GM19238 (cell line): ENCODE measurements at regions not wholly inside any gene's neighbourhood (a gene's known extent, or its start where the extent isn't known, plus 50 kb on each side); places are given as distances from the start of the nearest gene placed in this dataset.
"Not testable (repeated sequence)": the region's sequence is repeated elsewhere in the genome, so short reads cannot be mapped to it uniquely, and the experiment has no call there.

Experiments
- DNase-seq: peaks from one replicate; pipeline ENCODE4 v3.0.0; 2011; ENCODE audit warnings: low spot score; ENCODE audit not compliant: insufficient read length

DNA sequence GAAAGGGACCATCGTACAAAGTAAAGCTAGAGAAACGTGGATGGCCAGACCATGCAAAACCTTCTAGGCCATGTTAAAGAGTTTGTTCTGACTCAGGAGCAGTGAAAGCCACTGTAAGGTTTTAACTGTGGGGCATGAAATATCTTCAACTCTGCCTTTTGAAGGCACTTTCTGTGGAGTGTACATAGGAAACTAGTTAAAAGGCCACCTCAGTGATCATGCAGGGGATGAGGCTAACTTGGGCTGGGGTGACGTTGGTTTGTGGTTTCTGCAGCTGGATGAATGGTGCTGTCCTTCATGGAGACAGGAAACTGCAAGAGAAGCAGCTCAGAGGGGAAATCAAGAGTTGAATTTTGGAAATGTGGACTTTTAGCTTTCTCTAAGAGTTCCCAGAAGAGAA lies 190.7 kb downstream of the CDCA7 start:
- DNase-seq: no peak

DNA sequence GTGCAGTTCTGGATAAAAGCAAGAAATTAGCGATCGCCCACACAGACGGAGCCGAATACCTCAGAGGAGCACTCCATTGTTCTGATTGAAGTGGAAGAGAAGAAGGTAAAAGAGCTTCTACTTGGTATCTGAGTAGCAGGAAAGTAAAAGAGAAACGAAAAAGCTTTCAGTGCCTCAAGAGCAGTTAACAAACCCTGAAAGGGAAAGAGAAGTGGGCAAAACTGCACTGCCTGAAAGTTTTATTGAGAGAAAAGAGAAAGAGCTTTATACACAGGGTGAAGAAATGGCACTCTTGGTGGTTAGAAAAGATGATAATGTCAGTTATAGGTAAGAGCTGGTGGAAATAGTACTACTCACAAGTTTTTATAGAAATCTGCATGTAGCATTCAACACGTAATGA lies 192.8 kb downstream of the CDCA7 start:
- DNase-seq: no peak

DNA sequence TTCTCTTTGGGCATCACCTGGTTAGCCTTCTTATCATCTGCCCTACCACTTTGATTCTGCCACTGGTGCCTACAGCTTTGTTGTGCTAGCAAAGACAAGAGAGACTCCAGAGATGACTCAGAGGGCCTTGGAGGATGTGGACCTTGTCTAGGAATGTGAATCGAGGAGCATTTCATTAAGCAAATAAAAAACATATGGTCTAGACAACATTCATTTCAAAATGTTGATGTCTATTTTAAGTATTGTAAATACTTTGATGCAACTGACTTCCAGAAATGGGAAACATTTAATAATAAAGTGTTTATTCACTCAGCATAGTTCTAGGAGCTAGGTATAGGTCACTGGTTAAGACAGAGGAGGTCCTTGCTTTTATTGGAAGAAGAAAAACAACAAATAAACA lies 195.5 kb downstream of the CDCA7 start:
- no peak for DNase-seq

DNA sequence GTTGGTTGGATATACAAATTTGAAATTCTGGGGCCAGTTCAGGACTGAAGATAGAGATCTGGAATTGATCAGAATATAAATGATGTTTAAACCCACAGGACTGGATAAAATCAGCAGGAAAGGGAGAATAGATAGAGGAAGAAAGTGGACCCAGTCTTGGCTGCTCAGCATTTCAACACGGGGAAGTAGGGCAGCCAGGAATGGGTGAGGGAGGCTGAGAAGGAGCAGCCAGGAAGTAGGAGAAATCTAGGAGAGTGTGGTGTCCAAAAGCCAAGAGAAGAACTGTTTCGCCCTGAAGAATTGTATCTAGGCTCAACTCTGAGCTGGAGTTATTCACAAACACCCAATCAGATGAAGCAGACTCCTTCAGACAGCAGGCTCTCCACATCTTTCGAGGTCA lies 197.9 kb downstream of the CDCA7 start:
- DNase-seq: no peak

DNA sequence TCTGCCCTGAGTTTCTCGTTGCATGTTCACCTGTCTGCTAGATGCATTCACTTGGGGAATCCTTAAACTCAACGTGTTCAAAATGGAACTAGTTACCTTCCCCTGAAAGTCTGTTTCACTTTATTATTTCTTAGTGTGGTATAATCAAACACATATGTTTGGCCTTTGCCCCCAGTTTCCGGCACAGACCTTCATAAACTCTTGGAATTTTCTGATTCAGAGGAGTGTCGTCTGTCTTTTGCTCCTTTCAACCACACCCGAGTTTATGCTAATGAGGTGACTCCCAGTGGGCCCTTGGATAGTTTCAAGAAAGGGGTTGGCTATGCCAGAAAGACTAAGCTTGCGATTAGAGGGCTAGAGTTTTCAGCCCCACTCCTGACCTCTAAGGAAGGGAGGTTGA lies 198.9 kb downstream of the CDCA7 start:
- no peak for DNase-seq

DNA sequence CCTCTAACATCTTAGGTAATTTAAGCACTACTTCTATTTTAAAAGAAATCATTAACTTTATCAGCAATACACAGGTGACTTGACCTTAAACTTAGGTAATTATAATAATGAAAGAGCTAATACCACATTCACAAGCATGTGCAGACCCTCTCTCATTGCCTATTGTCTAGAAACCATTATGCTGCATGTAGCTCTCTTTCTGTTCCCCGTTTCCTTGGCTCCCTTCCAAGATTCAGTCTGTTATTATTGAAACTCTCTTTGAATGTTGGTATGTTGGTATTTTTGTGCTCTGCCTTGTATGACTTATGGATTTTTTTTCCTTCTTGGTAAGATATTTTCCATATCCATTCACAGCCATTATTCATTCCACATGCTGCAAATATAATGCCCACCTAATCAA lies 201.2 kb downstream of the CDCA7 start:
- no peak for DNase-seq

DNA sequence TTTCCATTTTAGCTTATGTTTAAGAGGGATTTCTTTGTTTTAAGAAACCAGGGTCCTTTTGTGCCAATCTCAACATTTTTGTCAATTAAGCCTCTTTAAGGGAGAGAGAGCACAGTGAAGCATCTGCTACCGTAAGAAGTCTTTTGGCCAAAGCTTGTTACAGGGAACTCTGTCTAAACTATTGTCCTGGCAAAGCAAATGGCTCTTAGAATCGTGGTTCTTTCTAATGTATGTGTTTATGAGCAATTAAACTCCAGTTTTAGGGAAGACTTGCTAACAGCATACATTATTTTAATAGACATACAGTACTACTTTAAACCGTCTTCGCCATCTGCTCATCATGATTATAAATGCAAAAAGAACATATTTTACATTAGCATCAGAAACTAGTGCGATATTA lies 202.1 kb downstream of the CDCA7 start:
- no peak for DNase-seq

DNA sequence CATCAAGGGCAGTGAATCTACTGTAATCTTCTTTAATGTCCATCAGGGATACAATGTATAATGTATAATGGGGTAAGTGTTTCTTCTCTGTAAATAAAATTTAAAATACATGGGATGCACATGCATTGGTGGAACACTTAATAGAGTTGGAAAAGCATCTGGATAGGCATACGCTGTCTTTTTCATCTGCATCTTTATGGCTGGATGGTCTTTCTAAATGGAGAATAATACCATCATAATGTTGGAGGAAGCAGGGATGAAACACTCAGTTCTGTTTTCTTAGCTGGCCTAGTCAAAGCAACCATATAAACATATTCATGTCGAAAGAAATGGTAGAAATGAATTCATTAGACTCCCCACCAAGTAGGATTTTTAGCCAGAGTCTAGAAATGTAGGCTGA lies 202.8 kb downstream of the CDCA7 start:
- no peak for DNase-seq

DNA sequence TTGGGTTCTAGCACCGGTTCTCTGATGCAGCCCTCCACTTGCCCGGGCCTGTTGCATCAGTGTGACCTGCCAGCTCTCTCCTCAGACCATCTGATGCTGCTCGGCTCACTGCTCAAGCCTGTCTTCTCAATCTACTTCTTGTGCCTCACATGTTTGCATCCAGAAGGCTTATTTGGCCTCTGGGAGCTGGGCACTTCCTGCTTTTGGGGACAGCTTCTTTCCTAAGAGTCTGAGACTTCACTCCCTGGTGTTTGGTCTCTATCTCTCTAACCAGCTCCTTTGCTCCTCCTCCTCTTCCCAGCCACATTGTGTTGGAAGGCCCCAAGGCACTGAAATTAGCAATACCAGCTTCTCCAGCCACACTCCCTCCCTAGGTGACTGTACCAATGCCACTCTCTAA lies 212.8 kb downstream of the CDCA7 start:
- no peak for DNase-seq

DNA sequence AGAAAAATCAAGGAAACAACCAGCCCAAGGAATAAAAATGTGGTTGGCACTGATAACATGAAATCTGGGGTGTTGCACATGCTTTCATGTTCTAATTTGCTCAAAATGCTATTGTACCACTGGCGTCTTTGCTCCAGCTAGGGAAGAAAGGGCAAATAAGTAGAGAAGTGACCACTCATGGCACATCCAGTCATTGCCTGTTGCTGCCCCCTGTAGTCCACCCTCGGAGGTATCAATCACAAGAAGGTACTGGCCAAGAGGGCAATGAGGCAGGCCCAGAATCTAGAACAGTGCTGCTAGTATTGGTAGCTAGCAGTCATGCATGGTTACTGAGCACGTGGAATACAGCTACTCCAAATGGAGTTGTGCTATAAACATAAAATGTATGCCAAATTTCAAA lies 213.4 kb downstream of the CDCA7 start:
- no peak for DNase-seq

DNA sequence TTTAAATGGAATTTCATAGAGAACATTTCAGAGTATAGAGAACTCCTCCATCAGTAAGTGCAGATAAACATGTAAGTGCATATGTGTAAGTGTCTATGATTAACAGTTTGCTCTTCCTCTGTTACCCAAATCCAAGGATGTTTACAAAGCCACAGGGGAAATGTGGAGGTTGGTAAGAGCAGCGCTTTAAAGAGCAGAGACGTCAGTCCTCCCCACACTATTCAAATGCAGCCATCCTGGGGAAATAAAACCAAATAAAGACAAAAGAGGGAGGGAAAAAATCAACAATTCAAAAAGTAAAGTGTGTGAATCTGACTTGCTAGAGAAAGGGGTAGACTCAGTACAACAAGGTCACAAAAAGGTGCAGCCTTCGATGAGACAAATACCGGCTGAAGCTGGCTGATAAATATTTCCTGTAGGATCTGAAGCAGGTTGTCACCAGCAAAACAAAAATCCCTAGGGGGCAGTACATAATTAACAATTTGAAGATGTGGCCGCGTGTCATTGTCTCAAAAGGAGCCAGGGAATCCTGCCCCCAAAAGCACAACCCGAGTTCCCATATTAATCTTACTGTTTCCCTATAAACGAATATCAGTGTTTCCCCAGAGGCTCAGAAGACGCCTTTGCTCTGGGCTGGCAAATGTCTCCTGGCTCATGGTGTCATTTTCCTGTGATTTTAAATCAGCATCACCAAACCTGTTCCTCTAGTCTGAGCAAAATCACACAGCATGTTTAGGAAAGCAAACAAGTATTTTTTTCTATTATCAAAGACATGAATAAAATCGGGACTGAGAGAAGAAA lies 216.5 kb downstream of the CDCA7 start:
- no peak for DNase-seq

DNA sequence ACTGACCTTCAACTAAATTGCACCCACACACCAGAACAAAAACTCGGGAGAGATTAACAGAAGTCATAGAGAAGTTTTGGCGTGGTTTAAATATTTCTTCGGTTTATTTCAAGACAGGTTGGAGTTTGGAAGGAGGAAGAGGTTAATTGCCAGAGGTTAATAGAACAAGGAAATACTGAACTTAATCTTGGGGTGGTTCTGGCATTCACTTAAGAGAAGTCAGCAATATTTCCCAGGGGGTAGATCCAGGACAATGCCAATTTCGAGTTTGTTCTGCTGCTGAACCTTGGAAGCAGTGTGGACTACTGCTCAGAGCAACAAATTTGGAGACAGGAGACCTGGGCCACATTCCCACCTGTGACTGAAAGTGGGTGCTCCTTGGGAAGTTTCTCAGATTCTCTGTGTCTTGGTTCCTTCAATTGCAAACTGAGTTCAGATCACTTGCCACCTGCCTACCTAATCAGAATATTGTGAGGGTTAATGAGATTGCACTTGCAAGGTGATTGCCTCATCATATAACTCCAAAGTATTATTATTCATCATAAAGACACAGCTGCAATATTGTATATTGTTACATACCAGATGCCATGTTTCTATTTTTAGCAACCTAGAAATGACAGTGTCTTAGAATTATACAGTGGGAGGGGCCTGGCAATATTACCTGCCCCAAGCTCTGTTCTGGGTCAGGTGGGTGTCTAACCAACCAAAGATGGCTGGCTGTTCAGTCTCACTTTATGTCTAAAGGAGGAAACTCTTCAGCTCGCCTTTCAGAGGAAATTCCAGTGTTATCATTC lies 217.4 kb downstream of the CDCA7 start:
- DNase-seq: no peak

DNA sequence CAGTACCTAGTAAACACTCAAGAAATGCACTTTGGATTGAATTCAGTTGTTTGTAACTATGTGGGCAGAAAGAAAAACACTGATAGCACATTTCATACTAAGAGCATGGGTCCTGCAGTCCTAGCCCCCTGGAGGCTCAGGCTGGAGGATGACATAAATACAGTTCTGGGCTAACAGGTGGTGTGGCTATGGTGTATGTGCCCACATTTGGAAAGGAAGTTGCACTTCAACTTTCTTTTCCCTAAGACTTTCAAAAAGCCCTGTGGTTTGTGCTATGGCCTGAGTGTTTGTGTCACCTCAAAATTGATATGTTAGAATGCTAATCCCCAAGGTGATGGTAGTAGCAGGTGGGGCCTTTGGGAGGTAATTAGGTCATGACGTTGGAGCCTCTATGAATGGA lies 218.2 kb downstream of the CDCA7 start:
- DNase-seq: no peak

DNA sequence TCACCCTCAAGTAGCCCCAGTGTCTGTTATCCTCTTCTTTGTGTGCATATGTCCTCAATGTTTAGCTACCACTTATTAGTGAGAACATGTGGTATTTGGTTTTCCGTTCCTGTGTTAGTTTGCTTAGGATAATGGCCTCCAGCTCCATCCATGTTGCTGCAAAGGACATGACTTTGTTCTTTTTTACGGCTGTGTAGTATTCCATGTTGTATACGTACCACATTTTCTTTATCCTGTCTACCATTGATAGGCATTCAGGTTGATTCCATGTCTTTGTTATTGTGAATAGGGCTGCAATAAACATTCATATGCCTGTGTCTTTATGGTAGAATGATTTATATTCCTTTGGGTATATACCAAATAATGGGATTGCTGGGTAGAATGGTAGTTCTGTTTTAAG lies 219.1 kb downstream of the CDCA7 start:
- not testable (repeated sequence) for DNase-seq

DNA sequence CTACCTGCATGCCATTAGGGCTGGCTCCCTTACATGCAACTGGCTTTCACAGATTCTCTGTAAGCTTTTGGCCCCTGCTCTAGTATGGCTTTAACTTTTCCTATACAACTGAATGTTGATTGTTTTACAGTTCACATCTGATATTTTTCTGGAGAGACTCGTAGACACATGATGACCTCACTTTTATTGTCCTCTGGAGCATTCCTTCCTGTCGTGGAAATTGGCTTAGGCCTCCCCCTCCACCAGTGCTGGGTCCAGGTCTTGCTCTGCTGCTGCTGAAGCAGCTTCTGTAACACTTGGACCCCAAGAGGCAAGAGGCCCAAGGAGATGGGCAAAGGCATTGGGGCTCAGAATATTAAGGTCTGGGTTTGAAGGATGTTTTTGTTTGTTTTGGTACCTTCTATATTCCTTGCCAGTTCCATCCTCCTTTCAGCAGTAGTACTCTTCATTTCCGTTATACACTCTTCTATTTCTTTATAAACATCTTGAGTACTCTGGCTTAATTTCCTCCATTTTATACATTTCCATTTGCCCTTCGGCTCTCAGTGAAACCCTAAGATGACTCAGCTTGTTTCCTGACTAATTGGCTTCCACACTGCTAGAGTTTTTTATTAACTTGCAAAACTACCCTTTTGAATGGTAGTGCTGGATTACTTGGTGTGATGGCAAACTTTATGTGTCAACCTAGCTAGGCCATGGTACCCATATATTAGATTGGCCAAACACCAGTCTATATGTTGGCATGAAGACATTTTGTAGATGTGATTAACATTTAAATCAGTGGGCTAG lies 219.8 kb downstream of the CDCA7 start:
- no peak for DNase-seq

DNA sequence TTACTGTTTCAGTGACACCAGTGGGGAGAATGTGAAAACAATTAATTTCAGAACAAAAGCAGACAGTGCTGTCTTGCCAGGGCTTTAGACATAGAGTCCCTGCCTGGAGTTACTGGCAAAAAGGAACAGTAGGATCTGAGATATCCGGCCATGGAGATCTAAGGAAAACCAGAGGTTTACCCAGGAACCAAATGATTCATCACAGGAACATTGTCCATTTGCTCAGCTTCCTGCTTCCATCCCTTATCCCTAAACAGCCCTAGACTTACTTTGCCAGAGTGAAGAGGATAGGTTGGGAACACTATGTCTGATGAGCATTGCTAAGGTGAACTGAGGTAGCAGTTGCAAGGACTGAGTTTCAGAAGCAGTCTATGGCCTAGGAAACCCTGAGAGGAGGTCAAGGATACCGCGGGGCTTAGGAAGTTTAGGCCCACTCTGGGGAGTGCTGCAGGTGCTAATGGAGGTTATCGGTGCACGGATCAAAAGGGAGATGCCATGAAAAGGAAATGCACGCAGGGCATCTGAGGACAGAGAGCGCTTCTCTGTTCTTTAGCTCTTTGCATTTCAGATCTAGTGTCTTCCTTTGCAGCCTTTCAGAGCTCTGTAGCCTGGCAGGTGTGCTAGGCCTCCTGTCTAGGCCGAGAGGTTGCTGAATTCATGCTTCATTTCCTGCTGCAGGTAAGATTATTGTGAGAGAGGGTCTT lies 223.9 kb downstream of the CDCA7 start:
- no peak for DNase-seq

DNA sequence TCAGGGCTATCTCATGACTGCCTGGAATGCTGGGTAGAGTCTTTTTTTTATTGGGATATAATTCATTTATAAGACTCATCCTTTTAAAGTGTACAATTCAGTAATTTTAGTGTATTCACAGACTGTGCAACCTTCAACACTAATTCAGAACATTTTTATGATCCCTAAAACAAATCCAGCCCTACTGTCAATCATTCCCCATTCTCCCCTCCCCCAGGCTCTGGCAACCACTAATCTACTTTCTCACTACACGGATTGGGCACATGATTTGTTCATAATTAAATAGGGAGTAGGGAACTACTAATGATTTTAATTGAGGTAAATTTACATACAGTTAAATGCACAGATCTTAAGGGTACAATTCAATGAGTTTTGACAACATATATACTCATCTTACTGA lies 225.7 kb downstream of the CDCA7 start:
- no peak for DNase-seq

DNA sequence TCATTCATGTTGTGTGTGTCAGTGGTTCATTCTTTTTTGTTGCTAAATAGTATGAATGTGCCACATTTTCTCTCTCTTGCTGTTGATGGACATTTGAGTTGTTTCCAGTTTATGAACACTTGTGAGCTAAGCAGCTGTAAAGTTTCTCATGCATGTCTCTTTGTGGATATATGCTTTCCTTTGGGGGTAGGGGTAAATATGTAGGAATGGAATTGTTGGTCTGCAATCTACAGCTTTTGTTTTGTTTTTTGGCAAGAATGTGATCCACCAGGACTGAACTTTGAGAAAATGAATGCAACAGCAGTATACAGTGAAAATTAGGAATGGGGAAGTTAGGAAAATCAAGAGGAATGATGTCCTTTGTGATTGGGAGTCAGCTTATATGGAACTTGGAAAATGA lies 226.3 kb downstream of the CDCA7 start:
- DNase-seq: no peak

DNA sequence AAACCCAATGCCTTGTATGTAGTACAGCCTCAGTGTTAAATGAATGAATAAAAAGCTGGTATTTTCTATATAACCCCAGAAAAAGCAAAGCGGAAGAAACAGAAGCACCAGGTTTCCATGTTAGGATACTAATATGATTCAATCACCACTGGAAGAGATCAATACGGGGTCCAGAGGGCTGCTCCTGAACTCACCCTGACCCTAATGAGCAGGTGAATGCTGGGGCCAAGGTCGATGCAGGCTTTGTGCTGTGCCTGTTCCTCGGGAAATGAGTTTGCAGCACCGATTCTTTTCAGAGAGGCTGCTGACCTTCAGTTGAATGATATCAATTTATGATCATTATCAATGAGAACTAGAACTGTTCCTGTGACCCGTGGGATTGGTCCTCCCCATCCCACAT lies 228.5 kb downstream of the CDCA7 start:
- DNase-seq: no peak

DNA sequence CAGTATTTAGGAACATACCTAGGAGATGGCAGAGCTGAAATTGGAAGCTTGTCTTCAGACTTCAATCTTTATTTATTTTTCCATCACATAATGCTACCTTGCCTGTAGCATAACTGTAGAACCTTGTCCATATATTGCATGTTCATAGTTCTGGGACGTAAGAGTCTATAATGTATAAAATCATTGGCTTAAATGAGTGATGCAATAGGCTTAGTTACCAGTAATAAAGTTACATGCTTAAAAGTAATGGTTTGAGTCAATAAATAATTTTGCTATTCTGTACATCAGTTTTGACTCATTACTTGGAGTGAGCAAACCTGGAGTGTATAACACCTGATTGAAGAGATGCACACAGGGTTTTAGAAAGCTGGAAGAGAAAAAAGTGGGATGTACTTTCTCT lies 229.3 kb downstream of the CDCA7 start:
- no peak for DNase-seq

DNA sequence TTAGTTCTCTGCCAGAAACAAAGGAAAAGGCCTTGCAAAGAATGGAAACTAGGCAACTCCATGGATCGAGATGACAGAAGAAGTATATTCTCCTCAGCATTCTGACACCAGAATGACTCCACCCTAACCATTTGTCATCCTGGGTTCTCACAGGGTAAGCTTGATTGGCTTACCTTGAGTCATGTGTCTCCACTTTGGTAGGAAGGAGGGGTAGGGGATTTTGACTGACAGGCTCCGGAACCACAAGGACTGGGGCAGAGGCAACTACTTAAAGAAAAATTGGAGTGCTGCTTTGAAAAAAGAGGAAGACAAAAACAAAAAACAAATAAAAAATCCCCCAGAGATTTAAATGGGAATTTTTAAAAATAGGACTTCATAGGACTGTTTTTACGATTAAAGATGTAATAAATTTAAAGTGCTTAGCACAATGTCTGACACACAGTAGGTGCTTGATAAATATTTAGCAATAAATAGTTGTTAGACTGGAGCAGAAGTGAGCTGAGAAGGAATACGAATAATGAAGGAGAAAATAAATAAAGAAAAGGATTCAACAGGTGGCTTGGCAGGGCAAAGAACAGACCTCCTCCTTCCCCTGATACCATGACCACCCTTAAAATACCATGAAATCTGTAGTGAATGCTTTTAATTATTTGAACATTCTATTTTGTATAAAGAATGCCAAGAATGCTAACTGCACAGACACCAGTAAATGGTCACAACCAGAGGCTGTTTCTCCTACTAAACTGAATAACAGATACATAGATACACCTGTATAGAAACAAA lies 230.2 kb downstream of the CDCA7 start:
- DNase-seq: no peak
